ENCODE measurements at regions not wholly inside any gene's neighbourhood (a gene's known extent, or its start where the extent isn't known, plus 50 kb on each side); places are given as distances from the start of the nearest gene placed in this dataset.

- TF ChIP-seq YY1 (IDR thresholded peaks at IDR 0.05; ENCODE audit: low read depth) (no peak), TEAD4 (IDR thresholded peaks at IDR 0.05) (no peak), CEBPB (IDR thresholded peaks at IDR 0.05) (no peak)
Observed at GRCh38 chr20:1840817-1841553, 54.2 kb upstream of the SIRPA start.

GRCh38 chr20:1838556-1839279 lies 56.5 kb upstream of the SIRPA start:
- TF ChIP-seq EGR1 (IDR thresholded peaks at IDR 0.05) (no peak), RAD21 (IDR thresholded peaks at IDR 0.05; ENCODE audit: low read depth) (no peak), CEBPB (IDR thresholded peaks at IDR 0.05) (no peak), MAX (IDR thresholded peaks at IDR 0.05) (no peak), USF1 (IDR thresholded peaks at IDR 0.05) (no peak), NFIC (IDR thresholded peaks at IDR 0.05) (no peak), EP300 (IDR thresholded peaks at IDR 0.05; ENCODE audit: borderline replicate concordance) (no peak), TAF1 (IDR thresholded peaks at IDR 0.05; ENCODE audit: low read depth) (no peak), REST (IDR thresholded peaks at IDR 0.05; ENCODE audit: low read depth) (no peak), FOXM1 (IDR thresholded peaks at IDR 0.05; ENCODE audit: borderline replicate concordance, low read depth) (no peak), TEAD4 (IDR thresholded peaks at IDR 0.05) (no peak), CREB1 (IDR thresholded peaks at IDR 0.05; ENCODE audit: low read depth) (no peak), ZBTB7A (IDR thresholded peaks at IDR 0.05; ENCODE audit: low read depth) (no peak), YY1 (IDR thresholded peaks at IDR 0.05; ENCODE audit: low read depth) (no peak), TCF12 (IDR thresholded peaks at IDR 0.05; ENCODE audit: low read depth) (no peak)

- no peak for TF ChIP-seq FOXM1 (IDR thresholded peaks at IDR 0.05; ENCODE audit: borderline replicate concordance, low read depth)
- no peak for TF ChIP-seq EGR1 (IDR thresholded peaks at IDR 0.05)
- no peak for TF ChIP-seq USF1 (IDR thresholded peaks at IDR 0.05)
- no peak for TF ChIP-seq TAF1 (IDR thresholded peaks at IDR 0.05; ENCODE audit: low read depth)
- no peak for TF ChIP-seq RAD21 (IDR thresholded peaks at IDR 0.05; ENCODE audit: low read depth)
- TF ChIP-seq EP300 (IDR thresholded peaks at IDR 0.05; ENCODE audit: borderline replicate concordance): no peak
- TF ChIP-seq TEAD4 (IDR thresholded peaks at IDR 0.05): no peak
- no peak for TF ChIP-seq MAX (IDR thresholded peaks at IDR 0.05)
- no peak for TF ChIP-seq NFIC (IDR thresholded peaks at IDR 0.05)
- TF ChIP-seq YY1 (IDR thresholded peaks at IDR 0.05; ENCODE audit: low read depth): no peak
- no peak for TF ChIP-seq REST (IDR thresholded peaks at IDR 0.05; ENCODE audit: low read depth)
- no peak for TF ChIP-seq ZBTB7A (IDR thresholded peaks at IDR 0.05; ENCODE audit: low read depth)
- no peak for TF ChIP-seq CREB1 (IDR thresholded peaks at IDR 0.05; ENCODE audit: low read depth)
Observed at GRCh38 chr20:1835186-1836035, 59.8 kb upstream of the SIRPA start.

- no peak for TF ChIP-seq YY1 (IDR thresholded peaks at IDR 0.05; ENCODE audit: low read depth)
- TF ChIP-seq CEBPB (IDR thresholded peaks at IDR 0.05): no peak
Observed at GRCh38 chr20:1833728-1834726, 61.2 kb upstream of the SIRPA start.
